Mesenchymal stem cell (in vitro differentiated cells and primary cell): ENCODE measurements at regions not wholly inside any gene's neighbourhood (a gene's known extent, or its start where the extent isn't known, plus 50 kb on each side); places are given as distances from the start of the nearest gene placed in this dataset.

ENCODE experiments used
- DNase-seq: peaks from one replicate; pipeline ENCODE4 v3.0.0-alpha.2; 2013
- H2AFZ ChIP-seq: one replicate; pipeline ENCODE4 v1.6.1; 2013; ENCODE audit warnings: low read depth, mild to moderate bottlenecking, control low read depth, inconsistent platforms, low read length, moderate library complexity
- H2AK5ac ChIP-seq: 2 replicates; pipeline ENCODE4 v1.6.1; 2013; ENCODE audit warnings: low read length, moderate library complexity, mild to moderate bottlenecking, inconsistent platforms; ENCODE audit not compliant: severe bottlenecking
- H2BK120ac ChIP-seq: one replicate; pipeline ENCODE4 v1.6.1; 2013; ENCODE audit warnings: low read depth, mild to moderate bottlenecking, inconsistent platforms, low read length, moderate library complexity
- H2BK12ac ChIP-seq, 2 experiments: one replicate each; pipeline ENCODE4 v1.6.1; 2013; ENCODE audit warnings: inconsistent platforms in 2 of 2, low read length in 2 of 2, mild to moderate bottlenecking in 2 of 2, moderate library complexity in 2 of 2, control low read depth in 1 of 2
- H2BK15ac ChIP-seq: one replicate; pipeline ENCODE4 v1.6.1; 2013; ENCODE audit warnings: mild to moderate bottlenecking, low read depth, inconsistent platforms; ENCODE audit not compliant: poor library complexity, severe bottlenecking
- H2BK5ac ChIP-seq: 2 replicates; pipeline ENCODE4 v1.6.1; 2013; ENCODE audit warnings: low read depth, mild to moderate bottlenecking, low read length, control low read depth, inconsistent platforms; ENCODE audit not compliant: poor library complexity, severe bottlenecking
- H3K14ac ChIP-seq, 2 experiments: one replicate each; pipeline ENCODE4 v1.6.1; 2013; ENCODE audit warnings: inconsistent platforms in 2 of 2, low read length in 2 of 2, control low read depth in 1 of 2, mild to moderate bottlenecking in 1 of 2, moderate library complexity in 1 of 2
- H3K18ac ChIP-seq, 2 experiments: one replicate each; pipeline ENCODE4 v1.6.1; 2013; ENCODE audit warnings: inconsistent platforms in 2 of 2, low read length in 2 of 2, control low read depth in 1 of 2, low read depth in 1 of 2, mild to moderate bottlenecking in 1 of 2
- H3K23ac ChIP-seq, 2 experiments: one replicate each; pipeline ENCODE4 v1.6.1; 2013; ENCODE audit warnings: inconsistent platforms in 2 of 2, low read length in 2 of 2, mild to moderate bottlenecking in 2 of 2, moderate library complexity in 2 of 2, control low read depth in 1 of 2
- H3K27ac ChIP-seq: 2 replicates; pipeline ENCODE4 v1.5.1; 2013; ENCODE audit warnings: mild to moderate bottlenecking, moderate library complexity, low read length, control low read depth, inconsistent platforms; ENCODE audit not compliant: poor library complexity, severe bottlenecking
- H3K27me3 ChIP-seq, 2 experiments: 2 replicates each; pipeline versions ENCODE4 v1.6.1 to v1.7.0; 2013; ENCODE audit warnings: low read length in 2 of 2, mild to moderate bottlenecking in 2 of 2, moderate library complexity in 2 of 2, control low read depth in 1 of 2, inconsistent platforms in 1 of 2; ENCODE audit not compliant: control insufficient read depth in 1 of 2, insufficient read depth in 1 of 2
- H3K36me3 ChIP-seq, 2 experiments: 2 replicates each; pipeline versions ENCODE4 v1.6.1 to v1.7.0; 2013; ENCODE audit warnings: low read length in 2 of 2, control low read depth in 1 of 2, inconsistent platforms in 1 of 2, low read depth in 1 of 2, mild to moderate bottlenecking in 1 of 2; ENCODE audit not compliant: insufficient read depth in 2 of 2, control insufficient read depth in 1 of 2
- H3K4ac ChIP-seq, 2 experiments: one replicate each; pipeline ENCODE4 v1.6.1; 2013; ENCODE audit warnings: inconsistent platforms in 2 of 2, low read length in 2 of 2, mild to moderate bottlenecking in 2 of 2, moderate library complexity in 2 of 2, control low read depth in 1 of 2, low read depth in 1 of 2
- H3K4me1 ChIP-seq: 2 replicates; pipeline ENCODE4 v1.6.1; 2013; ENCODE audit warnings: low read depth, low read length, control low read depth; ENCODE audit not compliant: control insufficient read depth, insufficient read depth
- H3K4me2 ChIP-seq: 2 replicates; pipeline ENCODE4 v1.6.1; 2013; ENCODE audit warnings: low read length, mild to moderate bottlenecking, inconsistent platforms; ENCODE audit not compliant: poor library complexity, severe bottlenecking
- H3K4me3 ChIP-seq, 2 experiments: 2 replicates each; pipeline versions ENCODE4 v1.5.1 to v1.7.0; 2013; ENCODE audit warnings: low read length in 2 of 2, mild to moderate bottlenecking in 2 of 2, control low read depth in 1 of 2, low read depth in 1 of 2; ENCODE audit not compliant: insufficient read depth in 1 of 2
- H3K79me1 ChIP-seq: replicated peaks from 2 replicates; pipeline ENCODE4 v1.6.1; 2013; ENCODE audit warnings: mild to moderate bottlenecking, control low read depth, low read length, inconsistent platforms; ENCODE audit not compliant: poor library complexity, severe bottlenecking
- H3K9ac ChIP-seq: 2 replicates; pipeline ENCODE4 v1.7.0; 2013; ENCODE audit warnings: mild to moderate bottlenecking, low read length, moderate library complexity
- H3K9me3 ChIP-seq: 2 replicates; pipeline ENCODE4 v1.7.0; 2013; ENCODE audit warnings: mild to moderate bottlenecking, low read length; ENCODE audit not compliant: control insufficient read depth
- H4K8ac ChIP-seq: one replicate; pipeline ENCODE4 v1.6.1; 2013; ENCODE audit warnings: inconsistent platforms, mild to moderate bottlenecking, low read length, moderate library complexity
- H4K91ac ChIP-seq: one replicate; pipeline ENCODE4 v1.6.1; 2013; ENCODE audit warnings: mild to moderate bottlenecking, low read length, inconsistent platforms
- WGBS: methylation state at CpG from one replicate; pipeline ENCODE4 v1.1.7; 2013; ENCODE audit warnings: mixed read lengths; 5-methylcytosine and 5-hydroxymethylcytosine counted together

DNA sequence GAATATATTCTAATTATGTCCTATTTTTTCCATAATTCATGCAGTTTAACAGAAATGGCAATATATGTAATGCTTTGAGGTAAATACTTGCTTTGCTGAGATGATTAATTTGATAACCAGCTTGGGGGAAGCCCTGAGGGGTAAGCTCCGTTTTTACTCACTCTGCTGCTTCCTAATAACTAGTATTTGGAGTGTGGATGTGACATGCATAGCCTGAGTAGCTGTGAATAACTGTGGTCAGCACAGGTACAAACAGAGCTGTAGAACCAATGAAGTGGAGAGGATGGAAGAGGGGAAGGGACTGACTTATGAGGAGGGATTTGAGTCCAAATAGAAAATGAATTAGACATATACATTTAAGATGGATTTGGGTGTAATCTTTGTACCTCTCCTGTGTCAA is 1495.5 kb upstream of the DDX18 start:
- no peak overlapping the region for H4K8ac ChIP-seq
- H3K9me3 ChIP-seq = peaks cover 9% of the 10 kb centered on the region
- H3K27me3 ChIP-seq = no peaks in the 10 kb centered on the region
- no peaks in the 10 kb centered on the region for H3K79me1 ChIP-seq
- H2BK120ac ChIP-seq = no peak overlapping the region
- no peak overlapping the region for H3K23ac ChIP-seq
- no peak overlapping the region for H3K4me2 ChIP-seq
- no peak overlapping the region for H3K27ac ChIP-seq
- no peak overlapping the region for H2BK15ac ChIP-seq
- 27% methylated on average over 1 of the region's 1 CpG for WGBS
- no peaks in the 10 kb centered on the region for H3K36me3 ChIP-seq
- no peak for DNase-seq
- H3K18ac ChIP-seq = no peak overlapping the region
- H2AFZ ChIP-seq = no peak overlapping the region
- no peak overlapping the region for H3K9ac ChIP-seq
- H2BK5ac ChIP-seq = no peak overlapping the region
- no peak overlapping the region for H3K14ac ChIP-seq
- H3K4ac ChIP-seq = no peak overlapping the region
- no peaks in the 10 kb centered on the region for H3K4me1 ChIP-seq
- no peak overlapping the region for H2AK5ac ChIP-seq
- H4K91ac ChIP-seq = no peak overlapping the region
- no peak overlapping the region for H3K4me3 ChIP-seq
- H2BK12ac ChIP-seq = no peak overlapping the region

DNA sequence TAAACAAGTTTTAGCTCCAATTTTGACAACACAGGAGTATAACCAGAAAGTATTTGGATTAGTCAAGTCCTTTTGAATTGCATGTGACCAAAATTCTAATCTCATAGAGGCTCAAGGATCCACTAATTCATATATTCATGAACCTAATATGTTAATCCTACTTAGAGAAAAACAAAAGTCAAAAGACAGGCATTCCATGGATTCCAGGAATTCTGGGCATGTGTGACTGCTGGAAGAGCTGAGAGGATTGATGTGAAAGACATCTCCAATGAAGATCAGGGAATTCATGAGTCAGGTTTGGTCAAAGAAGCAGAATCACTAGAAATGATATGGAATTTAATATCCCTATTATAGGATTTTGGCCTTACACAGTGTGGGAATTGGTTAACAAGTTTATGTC is 1494.6 kb upstream of the DDX18 start:
- H3K4me2 ChIP-seq = no peak overlapping the region
- no peaks in the 10 kb centered on the region for H3K27me3 ChIP-seq
- DNase-seq = peak; percentile 2
- no peak overlapping the region for H3K9ac ChIP-seq
- H3K18ac ChIP-seq = no peak overlapping the region
- H3K14ac ChIP-seq = no peak overlapping the region
- no peak overlapping the region for H2BK15ac ChIP-seq
- no peak overlapping the region for H2AK5ac ChIP-seq
- H2AFZ ChIP-seq = no peak overlapping the region
- H3K9me3 ChIP-seq = peaks cover 18% of the 10 kb centered on the region
- H3K27ac ChIP-seq = no peak overlapping the region
- H3K36me3 ChIP-seq = no peaks in the 10 kb centered on the region
- no peak overlapping the region for H2BK12ac ChIP-seq
- H2BK120ac ChIP-seq = no peak overlapping the region
- H3K4ac ChIP-seq = no peak overlapping the region
- no peak overlapping the region for H3K23ac ChIP-seq
- H3K4me1 ChIP-seq = no peaks in the 10 kb centered on the region
- no peaks in the 10 kb centered on the region for H3K79me1 ChIP-seq
- H2BK5ac ChIP-seq = no peak overlapping the region
- no peak overlapping the region for H4K8ac ChIP-seq
- H4K91ac ChIP-seq = no peak overlapping the region
- H3K4me3 ChIP-seq = no peak overlapping the region

DNA sequence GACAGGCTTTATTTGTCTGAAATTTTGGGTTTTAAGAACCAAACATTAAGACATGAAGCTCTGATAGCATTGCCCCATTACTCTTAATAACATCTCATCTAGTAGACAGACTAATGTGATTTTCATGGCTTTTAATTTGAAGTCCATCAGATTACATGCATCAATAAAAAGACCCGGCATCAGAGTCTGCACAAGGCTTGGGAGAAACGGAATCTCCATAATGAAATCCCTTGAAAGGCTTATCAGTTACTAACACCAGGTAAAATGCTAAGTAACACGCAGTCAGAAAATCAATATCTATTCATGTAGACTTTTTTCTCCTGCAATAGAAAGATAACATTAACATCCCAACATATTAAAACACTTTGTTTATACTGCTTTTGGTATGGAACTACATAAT is 1485.2 kb upstream of the DDX18 start:
- H3K36me3 ChIP-seq = no peaks in the 10 kb centered on the region
- H3K14ac ChIP-seq = no peak overlapping the region
- H3K27me3 ChIP-seq = no peaks in the 10 kb centered on the region
- H3K4me1 ChIP-seq = no peaks in the 10 kb centered on the region
- H2BK12ac ChIP-seq = no peak overlapping the region
- H4K8ac ChIP-seq = no peak overlapping the region
- H3K9me3 ChIP-seq = peaks cover 34% of the 10 kb centered on the region
- no peak overlapping the region for H2BK15ac ChIP-seq
- no peak overlapping the region for H3K4ac ChIP-seq
- no peak overlapping the region for H3K4me2 ChIP-seq
- DNase-seq = no peak
- H3K4me3 ChIP-seq = no peak overlapping the region
- H2BK120ac ChIP-seq = no peak overlapping the region
- WGBS = 80% methylated on average over 3 of the region's 3 CpGs
- H3K18ac ChIP-seq = no peak overlapping the region
- no peak overlapping the region for H2AFZ ChIP-seq
- no peak overlapping the region for H4K91ac ChIP-seq
- H3K27ac ChIP-seq = no peak overlapping the region
- no peak overlapping the region for H2BK5ac ChIP-seq
- H3K23ac ChIP-seq = no peak overlapping the region
- H2AK5ac ChIP-seq = no peak overlapping the region
- H3K9ac ChIP-seq = no peak overlapping the region
- no peaks in the 10 kb centered on the region for H3K79me1 ChIP-seq

DNA sequence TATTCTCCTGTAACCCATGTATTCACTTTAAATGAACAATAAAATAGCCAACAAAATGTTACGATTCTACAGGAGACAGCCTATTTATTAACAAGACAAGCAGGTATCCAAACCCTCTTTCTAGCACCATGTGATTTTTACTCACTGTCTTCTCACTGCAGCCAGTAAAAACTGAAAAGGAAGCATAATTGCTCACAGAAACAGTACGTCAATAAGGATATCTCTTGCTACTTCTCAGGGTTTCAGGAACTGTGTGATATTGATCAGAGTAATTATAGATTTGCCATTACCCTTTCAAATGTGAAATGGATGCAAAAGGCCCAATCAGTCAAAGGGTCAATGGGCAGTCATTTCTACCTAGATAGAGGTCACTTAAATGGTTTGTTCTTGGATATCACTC is 1473.8 kb upstream of the DDX18 start:
- Histone ChIP-seq H3K27me3 (no peaks in the 10 kb centered on the region), H3K18ac (no peak overlapping the region), H2AK5ac (no peak overlapping the region), H4K91ac (no peak overlapping the region), H3K4me3 (no peak overlapping the region), H3K23ac (no peak overlapping the region), H2BK15ac (no peak overlapping the region), H4K8ac (no peak overlapping the region), H3K4me1 (no peaks in the 10 kb centered on the region), H3K36me3 (no peaks in the 10 kb centered on the region), H2AFZ (no peak overlapping the region), H3K9me3 (peaks cover 16% of the 10 kb centered on the region), H2BK120ac (no peak overlapping the region), H3K4me2 (no peak overlapping the region), H3K9ac (no peak overlapping the region), H3K4ac (no peak overlapping the region), H3K14ac (no peak overlapping the region), H2BK12ac (no peak overlapping the region), H3K79me1 (no peaks in the 10 kb centered on the region), H2BK5ac (no peak overlapping the region), H3K27ac (no peak overlapping the region)
- DNase-seq = no peak
- 86% methylated on average over 2 of the region's 2 CpGs for WGBS
